Neural cell (in vitro differentiated cells): ENCODE measurements at regions not wholly inside any gene's neighbourhood (a gene's known extent, or its start where the extent isn't known, plus 50 kb on each side); places are given as distances from the start of the nearest gene placed in this dataset.

ENCODE experiments used
- H2AFZ ChIP-seq: fragments of 200-600, 300-800 bp; sonication (generic), shearing (Covaris generic); 2 replicates; pipeline ENCODE4 v1.6.0; 2014; ENCODE audit warnings: low read depth, mild to moderate bottlenecking, antibody characterized with exemption, low read length, moderate library complexity
- H3F3A ChIP-seq: fragments of 200-600 bp; shearing (Covaris generic); 2 replicates; pipeline ENCODE4 v1.6.1; 2016; ENCODE audit warnings: mild to moderate bottlenecking, moderate library complexity, mixed read lengths, antibody characterized with exemption, low read length; ENCODE audit not compliant: insufficient read depth, poor library complexity, severe bottlenecking
- H3K27ac ChIP-seq: fragments of 200-600, 300-800 bp; sonication (generic), shearing (Covaris generic); 2 replicates; pipeline ENCODE4 v1.5.1; 2014; ENCODE audit warnings: mild to moderate bottlenecking, low read length, moderate library complexity
- H3K27me3 ChIP-seq: fragments of 300-800, 200-600 bp; sonication (generic), shearing (Covaris generic); 2 replicates; pipeline ENCODE4 v1.6.0; 2014; ENCODE audit warnings: mild to moderate bottlenecking, low read depth, low read length, moderate library complexity; ENCODE audit not compliant: insufficient read depth
- H3K36me3 ChIP-seq: fragments of 300-800, 200-600 bp; sonication (generic), shearing (Covaris generic); 2 replicates; pipeline ENCODE4 v1.5.1; 2014; ENCODE audit warnings: mild to moderate bottlenecking, antibody characterized with exemption, low read length, moderate library complexity; ENCODE audit not compliant: insufficient read depth
- H3K4me2 ChIP-seq: fragments of 300-800, 200-600 bp; sonication (generic), shearing (Covaris generic); 2 replicates; pipeline ENCODE4 v1.6.0; 2014; ENCODE audit warnings: mild to moderate bottlenecking, low read length
- H3K4me3 ChIP-seq: fragments of 300-800, 200-600 bp; sonication (generic), shearing (Covaris generic); 2 replicates; pipeline ENCODE4 v1.5.1; 2014; ENCODE audit warnings: mild to moderate bottlenecking, low read length, moderate library complexity
- H3K79me2 ChIP-seq: fragments of 200-600 bp; shearing (Covaris generic); replicated peaks from 2 replicates; pipeline ENCODE4 v1.6.0; 2014; ENCODE audit warnings: mild to moderate bottlenecking, low read length, moderate library complexity; ENCODE audit not compliant: insufficient read depth
- H3K9ac ChIP-seq: fragments of 300-800, 200-600 bp; sonication (generic), shearing (Covaris generic); 2 replicates; pipeline ENCODE4 v1.6.1; 2016; ENCODE audit warnings: mild to moderate bottlenecking, low read length, mixed read lengths
- H3K9me2 ChIP-seq: fragments of 200-600 bp; shearing (Covaris generic); 2 replicates; pipeline ENCODE4 v1.6.1; 2016; ENCODE audit warnings: mild to moderate bottlenecking, low read length, mixed read lengths; ENCODE audit not compliant: insufficient read depth
- H3K9me3 ChIP-seq: fragments of 200-600, 300-800 bp; sonication (generic), shearing (Covaris generic); 2 replicates; pipeline ENCODE4 v1.6.1; 2016; ENCODE audit warnings: mild to moderate bottlenecking, mixed run types, low read length, moderate library complexity, mixed read lengths
- H4K20me1 ChIP-seq: fragments of 200-600 bp; shearing (Covaris generic); 2 replicates; pipeline ENCODE4 v1.6.1; 2016; ENCODE audit warnings: mild to moderate bottlenecking, mixed run types; ENCODE audit not compliant: insufficient read depth
- EP300 ChIP-seq: fragments of 450-650 bp; conservative IDR thresholded peaks from 2 replicates; pipeline ENCODE4 v1.6.1; 2014; ENCODE audit warnings: antibody characterized with exemption, mild to moderate bottlenecking, moderate library complexity; ENCODE audit not compliant: poor library complexity, severe bottlenecking
- EZH2 ChIP-seq: fragments of 200-600, 300-800 bp; shearing (Covaris generic), sonication (generic); IDR thresholded peaks from 2 replicates; pipeline ENCODE4 v1.6.1; 2014; ENCODE audit warnings: antibody characterized with exemption, low read length, borderline replicate concordance, mild to moderate bottlenecking; ENCODE audit not compliant: insufficient read depth, poor library complexity, severe bottlenecking
- MXI1 ChIP-seq: fragments of 450-650 bp; conservative IDR thresholded peaks from 2 replicates; pipeline ENCODE4 v1.6.1; 2014; ENCODE audit warnings: antibody characterized with exemption, mild to moderate bottlenecking; ENCODE audit not compliant: poor library complexity, severe bottlenecking
- POLR2AphosphoS5 ChIP-seq: IDR thresholded peaks from 2 replicates; pipeline ENCODE4 v1.6.1; 2012
- RAD21 ChIP-seq: fragments of 450-650 bp; conservative IDR thresholded peaks from 2 replicates; pipeline ENCODE4 v1.6.1; 2014; ENCODE audit warnings: antibody characterized with exemption, mild to moderate bottlenecking, moderate library complexity
- SMC3 ChIP-seq: fragments of 450-650 bp; conservative IDR thresholded peaks from 2 replicates; pipeline ENCODE4 v1.6.1; 2014; ENCODE audit warnings: antibody characterized with exemption, mild to moderate bottlenecking, moderate library complexity; ENCODE audit not compliant: poor library complexity
- TAF1 ChIP-seq: IDR thresholded peaks from 2 replicates; pipeline ENCODE4 v1.6.1; 2012; ENCODE audit warnings: low read depth
- TF ChIP-seq, protein P1 (sequence below): IDR thresholded peaks from 2 replicates; pipeline ENCODE4 v1.6.1; 2012; ENCODE audit warnings: borderline replicate concordance
- TF ChIP-seq, protein P2 (sequence below): fragments of 450-650 bp; IDR thresholded peaks from 2 replicates; pipeline ENCODE4 v1.5.1; 2014; ENCODE audit warnings: antibody characterized with exemption, mild to moderate bottlenecking, moderate library complexity; ENCODE audit not compliant: poor library complexity, severe bottlenecking

DNA sequence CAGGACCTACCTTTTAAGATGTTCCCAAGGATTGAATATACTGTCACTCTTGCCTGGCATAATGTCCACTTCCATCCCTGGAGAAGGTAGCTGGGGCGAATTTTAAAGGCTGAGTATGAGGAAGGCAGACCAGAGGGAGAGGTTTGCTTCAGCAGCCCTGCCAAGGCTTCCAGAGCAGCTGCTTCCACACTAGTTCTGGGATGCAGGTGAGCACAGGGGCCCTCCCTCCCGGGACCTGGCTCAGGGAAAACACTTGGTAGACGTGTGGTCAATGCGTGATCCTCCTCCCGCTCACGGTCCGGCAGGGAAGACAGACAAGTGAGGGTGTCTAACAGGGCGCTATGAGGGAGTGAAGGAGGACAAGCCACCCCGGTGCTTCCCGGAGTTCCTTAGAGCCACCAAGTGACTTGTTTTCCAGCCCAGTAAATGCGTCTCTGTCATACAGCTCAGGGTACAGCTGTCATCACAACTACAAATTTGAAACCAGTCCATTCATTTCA, 327.6 kb downstream of the ARRDC4 start:
- no peaks in the 10 kb centered on the region for H4K20me1 ChIP-seq
- no peaks in the 10 kb centered on the region for H3K79me2 ChIP-seq
- no peaks in the 10 kb centered on the region for H3K36me3 ChIP-seq
- no peak overlapping the region for H2AFZ ChIP-seq
- peaks cover 17% of the 10 kb centered on the region for H3K27me3 ChIP-seq
- no peak overlapping the region for H3K27ac ChIP-seq
- H3K9me2 ChIP-seq, result no peaks in the 10 kb centered on the region
- no peaks in the 10 kb centered on the region for H3F3A ChIP-seq
- no peak overlapping the region for H3K4me3 ChIP-seq
- H3K4me2 ChIP-seq, result no peak overlapping the region
- TF ChIP-seq TAF1 (no peak), SMC3 (no peak), POLR2AphosphoS5 (no peak), MXI1 (no peak), EP300 (no peak), RAD21 (no peak), EZH2 (no peak)
- TF ChIP-seq, protein P1, sequence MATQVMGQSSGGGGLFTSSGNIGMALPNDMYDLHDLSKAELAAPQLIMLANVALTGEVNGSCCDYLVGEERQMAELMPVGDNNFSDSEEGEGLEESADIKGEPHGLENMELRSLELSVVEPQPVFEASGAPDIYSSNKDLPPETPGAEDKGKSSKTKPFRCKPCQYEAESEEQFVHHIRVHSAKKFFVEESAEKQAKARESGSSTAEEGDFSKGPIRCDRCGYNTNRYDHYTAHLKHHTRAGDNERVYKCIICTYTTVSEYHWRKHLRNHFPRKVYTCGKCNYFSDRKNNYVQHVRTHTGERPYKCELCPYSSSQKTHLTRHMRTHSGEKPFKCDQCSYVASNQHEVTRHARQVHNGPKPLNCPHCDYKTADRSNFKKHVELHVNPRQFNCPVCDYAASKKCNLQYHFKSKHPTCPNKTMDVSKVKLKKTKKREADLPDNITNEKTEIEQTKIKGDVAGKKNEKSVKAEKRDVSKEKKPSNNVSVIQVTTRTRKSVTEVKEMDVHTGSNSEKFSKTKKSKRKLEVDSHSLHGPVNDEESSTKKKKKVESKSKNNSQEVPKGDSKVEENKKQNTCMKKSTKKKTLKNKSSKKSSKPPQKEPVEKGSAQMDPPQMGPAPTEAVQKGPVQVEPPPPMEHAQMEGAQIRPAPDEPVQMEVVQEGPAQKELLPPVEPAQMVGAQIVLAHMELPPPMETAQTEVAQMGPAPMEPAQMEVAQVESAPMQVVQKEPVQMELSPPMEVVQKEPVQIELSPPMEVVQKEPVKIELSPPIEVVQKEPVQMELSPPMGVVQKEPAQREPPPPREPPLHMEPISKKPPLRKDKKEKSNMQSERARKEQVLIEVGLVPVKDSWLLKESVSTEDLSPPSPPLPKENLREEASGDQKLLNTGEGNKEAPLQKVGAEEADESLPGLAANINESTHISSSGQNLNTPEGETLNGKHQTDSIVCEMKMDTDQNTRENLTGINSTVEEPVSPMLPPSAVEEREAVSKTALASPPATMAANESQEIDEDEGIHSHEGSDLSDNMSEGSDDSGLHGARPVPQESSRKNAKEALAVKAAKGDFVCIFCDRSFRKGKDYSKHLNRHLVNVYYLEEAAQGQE, result no peak
- TF ChIP-seq, protein P2, sequence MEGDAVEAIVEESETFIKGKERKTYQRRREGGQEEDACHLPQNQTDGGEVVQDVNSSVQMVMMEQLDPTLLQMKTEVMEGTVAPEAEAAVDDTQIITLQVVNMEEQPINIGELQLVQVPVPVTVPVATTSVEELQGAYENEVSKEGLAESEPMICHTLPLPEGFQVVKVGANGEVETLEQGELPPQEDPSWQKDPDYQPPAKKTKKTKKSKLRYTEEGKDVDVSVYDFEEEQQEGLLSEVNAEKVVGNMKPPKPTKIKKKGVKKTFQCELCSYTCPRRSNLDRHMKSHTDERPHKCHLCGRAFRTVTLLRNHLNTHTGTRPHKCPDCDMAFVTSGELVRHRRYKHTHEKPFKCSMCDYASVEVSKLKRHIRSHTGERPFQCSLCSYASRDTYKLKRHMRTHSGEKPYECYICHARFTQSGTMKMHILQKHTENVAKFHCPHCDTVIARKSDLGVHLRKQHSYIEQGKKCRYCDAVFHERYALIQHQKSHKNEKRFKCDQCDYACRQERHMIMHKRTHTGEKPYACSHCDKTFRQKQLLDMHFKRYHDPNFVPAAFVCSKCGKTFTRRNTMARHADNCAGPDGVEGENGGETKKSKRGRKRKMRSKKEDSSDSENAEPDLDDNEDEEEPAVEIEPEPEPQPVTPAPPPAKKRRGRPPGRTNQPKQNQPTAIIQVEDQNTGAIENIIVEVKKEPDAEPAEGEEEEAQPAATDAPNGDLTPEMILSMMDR, result no peak
- no peaks in the 10 kb centered on the region for H3K9me3 ChIP-seq
- H3K9ac ChIP-seq, result no peak overlapping the region

DNA sequence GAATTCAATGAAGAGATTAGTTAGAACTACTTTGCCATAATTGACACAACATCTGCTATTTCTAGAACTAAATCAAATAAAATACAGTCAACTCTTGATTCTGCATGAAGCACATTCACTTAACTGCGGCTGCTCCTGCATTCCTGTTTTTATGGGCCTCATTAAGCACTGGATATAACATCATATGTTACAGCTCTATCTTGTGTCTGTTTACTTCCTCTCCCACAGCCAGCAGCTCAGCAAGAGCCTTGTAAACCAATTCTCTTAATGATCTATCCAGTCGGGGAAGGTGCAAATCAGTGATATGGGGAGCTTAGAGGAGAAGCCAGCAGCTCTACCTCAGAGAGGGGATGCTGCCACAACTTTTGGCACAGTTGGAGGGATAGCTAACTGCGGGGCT, 329.2 kb downstream of the ARRDC4 start:
- Histone ChIP-seq H3K27me3 (peaks cover 25% of the 10 kb centered on the region), H3K9me3 (no peaks in the 10 kb centered on the region), H3K9ac (no peak overlapping the region), H3K36me3 (no peaks in the 10 kb centered on the region), H3K9me2 (no peaks in the 10 kb centered on the region), H3K4me3 (no peak overlapping the region), H3K79me2 (no peaks in the 10 kb centered on the region), H3K4me2 (no peak overlapping the region), H3K27ac (no peak overlapping the region), H2AFZ (no peak overlapping the region), H4K20me1 (no peaks in the 10 kb centered on the region), H3F3A (no peaks in the 10 kb centered on the region)
- TF ChIP-seq TAF1 (no peak), EP300 (no peak), POLR2AphosphoS5 (no peak), MXI1 (no peak), EZH2 (no peak), RAD21 (no peak), SMC3 (no peak)
- TF ChIP-seq, protein P2, result no peak
- TF ChIP-seq, protein P1, result no peak
